ENCODE measurements at regions not wholly inside any gene's neighbourhood (a gene's known extent, or its start where the extent isn't known, plus 50 kb on each side); places are given as distances from the start of the nearest gene placed in this dataset.
"Not testable (repeated sequence)": the region's sequence is repeated elsewhere in the genome, so short reads cannot be mapped to it uniquely, and the experiment has no call there.

DNA sequence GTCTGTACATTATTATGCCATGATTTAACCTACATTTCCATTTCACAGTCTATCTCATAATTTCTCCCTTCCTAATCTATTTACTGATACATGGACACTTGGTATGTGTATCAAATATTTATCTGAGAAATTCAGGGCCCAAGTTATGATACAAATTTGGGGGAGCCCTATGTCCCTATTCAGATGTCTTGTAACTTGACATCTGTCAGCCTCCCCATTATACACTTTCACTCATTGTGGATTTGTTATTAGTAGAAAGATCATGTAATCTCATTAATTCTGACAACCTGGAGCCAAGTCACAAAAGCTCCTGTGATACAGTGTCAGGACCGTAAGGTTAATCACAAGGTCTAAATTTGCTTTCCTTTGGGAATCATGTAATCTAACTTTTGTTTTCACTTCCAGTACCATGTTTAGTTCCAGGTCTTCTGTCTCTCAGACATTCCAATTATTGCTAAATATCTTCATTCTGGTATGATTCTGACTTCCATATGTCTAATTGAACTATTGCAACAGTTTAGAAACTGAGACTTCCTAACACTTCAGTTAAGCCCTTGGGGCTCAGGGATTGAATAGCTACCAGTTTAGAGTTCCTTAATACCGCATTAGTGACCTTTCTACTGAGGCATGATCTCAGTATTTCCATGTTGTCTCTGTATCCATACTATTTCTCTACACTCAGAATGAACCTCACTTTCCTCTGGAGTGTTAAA is 182.9 kb upstream of the NUDT12 start:
- TF ChIP-seq, protein P1, sequence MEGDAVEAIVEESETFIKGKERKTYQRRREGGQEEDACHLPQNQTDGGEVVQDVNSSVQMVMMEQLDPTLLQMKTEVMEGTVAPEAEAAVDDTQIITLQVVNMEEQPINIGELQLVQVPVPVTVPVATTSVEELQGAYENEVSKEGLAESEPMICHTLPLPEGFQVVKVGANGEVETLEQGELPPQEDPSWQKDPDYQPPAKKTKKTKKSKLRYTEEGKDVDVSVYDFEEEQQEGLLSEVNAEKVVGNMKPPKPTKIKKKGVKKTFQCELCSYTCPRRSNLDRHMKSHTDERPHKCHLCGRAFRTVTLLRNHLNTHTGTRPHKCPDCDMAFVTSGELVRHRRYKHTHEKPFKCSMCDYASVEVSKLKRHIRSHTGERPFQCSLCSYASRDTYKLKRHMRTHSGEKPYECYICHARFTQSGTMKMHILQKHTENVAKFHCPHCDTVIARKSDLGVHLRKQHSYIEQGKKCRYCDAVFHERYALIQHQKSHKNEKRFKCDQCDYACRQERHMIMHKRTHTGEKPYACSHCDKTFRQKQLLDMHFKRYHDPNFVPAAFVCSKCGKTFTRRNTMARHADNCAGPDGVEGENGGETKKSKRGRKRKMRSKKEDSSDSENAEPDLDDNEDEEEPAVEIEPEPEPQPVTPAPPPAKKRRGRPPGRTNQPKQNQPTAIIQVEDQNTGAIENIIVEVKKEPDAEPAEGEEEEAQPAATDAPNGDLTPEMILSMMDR (IDR thresholded peaks at IDR 0.05; ENCODE audit: extremely low read depth, missing control alignments) = no peak
- DNase-seq (ENCODE audit: low spot score) = no peak

- TF ChIP-seq, protein P1 (IDR thresholded peaks at IDR 0.05; ENCODE audit: extremely low read depth, missing control alignments) = no peak
- no peak for DNase-seq (ENCODE audit: low spot score)
Observed at GRCh38 chr5:103744159-103744558, 181.6 kb upstream of the NUDT12 start.

DNA sequence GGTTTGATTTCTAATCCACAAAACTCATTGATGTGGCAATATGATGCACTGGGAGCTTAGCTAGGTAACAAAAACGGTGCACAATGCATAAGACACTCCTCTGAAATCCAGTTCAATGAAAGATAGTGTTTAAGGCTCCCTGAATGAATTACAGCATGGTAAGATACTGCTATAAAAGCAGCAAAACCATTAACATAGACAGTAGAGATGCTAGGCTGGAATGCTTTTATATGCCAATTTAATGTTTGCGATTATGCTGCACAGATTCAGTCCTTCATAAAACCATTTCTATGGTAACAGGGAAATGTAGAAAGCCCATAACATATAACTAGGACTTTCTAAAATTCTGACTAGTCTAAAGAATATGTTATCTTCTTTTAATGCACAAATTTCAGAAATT is 180.8 kb upstream of the NUDT12 start:
- TF ChIP-seq, protein P1 (IDR thresholded peaks at IDR 0.05; ENCODE audit: extremely low read depth, missing control alignments) = no peak
- DNase-seq (ENCODE audit: low spot score) = no peak

DNA sequence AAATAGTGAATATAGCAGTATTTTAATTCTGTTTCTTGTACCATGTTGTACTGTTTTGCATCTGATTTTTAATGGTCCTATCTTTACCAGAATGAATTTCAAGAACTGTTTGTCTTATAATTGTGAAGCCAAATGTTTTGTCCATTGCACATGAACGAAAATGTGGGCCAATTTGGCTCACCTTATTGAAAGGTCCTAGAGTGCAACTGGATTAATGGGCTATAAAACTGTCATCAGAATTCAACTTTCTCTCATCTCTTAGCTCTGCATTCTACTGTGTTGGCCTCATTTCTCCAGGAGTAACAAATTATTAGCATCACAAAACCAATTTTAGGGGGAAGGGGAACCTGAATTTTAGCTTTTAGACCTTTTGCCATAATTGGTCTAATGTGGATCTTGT is 179.4 kb upstream of the NUDT12 start:
- TF ChIP-seq, protein P1 (IDR thresholded peaks at IDR 0.05; ENCODE audit: extremely low read depth, missing control alignments) = no peak
- DNase-seq (ENCODE audit: low spot score) = no peak

- DNase-seq (ENCODE audit: low spot score) = not testable (repeated sequence)
Observed at GRCh38 chr5:103736343-103736742, 173.8 kb upstream of the NUDT12 start.

- DNase-seq (ENCODE audit: low spot score) = no peak
- TF ChIP-seq, protein P1 (IDR thresholded peaks at IDR 0.05; ENCODE audit: extremely low read depth, missing control alignments) = no peak
Observed at GRCh38 chr5:103724271-103724670, 161.7 kb upstream of the NUDT12 start.

DNA sequence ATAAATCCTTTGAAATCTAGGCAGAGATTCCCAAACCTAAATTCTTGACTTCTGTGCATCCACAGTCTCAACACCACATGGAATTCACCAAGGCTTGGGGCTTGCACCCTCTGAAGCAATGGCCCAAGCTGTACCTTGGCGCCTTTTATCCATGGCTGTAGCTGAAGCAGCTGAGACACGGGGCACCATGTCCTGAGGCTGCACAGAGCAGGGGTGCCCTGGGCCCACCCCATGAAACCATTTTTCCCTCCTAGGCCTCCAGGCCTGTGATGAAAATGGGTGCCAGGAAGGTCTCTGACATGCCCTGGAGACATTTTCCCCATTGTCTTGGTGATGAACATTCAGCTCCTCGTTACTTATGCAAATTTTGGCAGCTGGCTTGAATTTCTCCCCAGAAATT is 158.6 kb upstream of the NUDT12 start:
- TF ChIP-seq, protein P1 (IDR thresholded peaks at IDR 0.05; ENCODE audit: extremely low read depth, missing control alignments) = no peak
- no peak for DNase-seq (ENCODE audit: low spot score)

GRCh38 chr5:103718108-103718507 is 155.5 kb upstream of the NUDT12 start:
- TF ChIP-seq, protein P1 (IDR thresholded peaks at IDR 0.05; ENCODE audit: extremely low read depth, missing control alignments) = no peak
- DNase-seq (ENCODE audit: low spot score) = no peak
